ENCODE measurements at regions not wholly inside any gene's neighbourhood (a gene's known extent, or its start where the extent isn't known, plus 50 kb on each side); places are given as distances from the start of the nearest gene placed in this dataset.

DNA sequence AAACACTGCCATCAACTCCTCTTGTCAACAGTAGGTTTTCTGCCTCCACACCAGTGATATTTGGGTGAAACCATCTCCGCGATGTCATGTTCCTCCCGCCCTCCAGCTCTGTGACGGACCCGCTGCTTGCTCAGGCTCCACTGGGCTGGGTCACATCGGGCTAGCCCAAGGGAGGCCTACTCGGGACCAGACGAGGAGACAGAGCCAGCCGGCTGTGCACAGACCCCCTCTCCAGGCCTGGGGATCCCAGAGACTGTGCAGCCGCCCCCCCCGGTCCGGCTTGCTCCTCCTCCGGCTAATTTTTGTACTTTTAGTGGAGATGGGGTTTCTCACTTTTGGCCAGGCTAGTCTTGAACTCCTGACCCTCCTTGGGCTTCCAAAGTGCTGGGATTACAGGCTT is 202.4 kb upstream of the PRDM9 start:
- ChIA-PET CTCF (no interaction called here), POLR2A (ENCODE audit: unreplicated experiment) (no interaction called here)
- Histone ChIP-seq H3K9me3 (ENCODE audit: low read length) (no peaks in the 10 kb centered on the region), H3K4me2 (ENCODE audit: low read length) (no peak overlapping the region), H3K36me3 (ENCODE audit: low read depth, low read length) (no peaks in the 10 kb centered on the region), H3K27me3 (ENCODE audit: low read length) (no peaks in the 10 kb centered on the region), H2AFZ (ENCODE audit: low read length) (no peak overlapping the region), H3K9ac (ENCODE audit: low read length) (no peak overlapping the region), H3K4me1 (ENCODE audit: insufficient read depth, low read length) (no peaks in the 10 kb centered on the region), H3K79me2 (ENCODE audit: low read length) (no peaks in the 10 kb centered on the region), H3K9me2 (replicated peaks; ENCODE audit: low read length) (no peaks in the 10 kb centered on the region), H3K4me3 (ENCODE audit: low read length) (no peak overlapping the region), H3F3A (ENCODE audit: low read length, unreplicated experiment) (no peaks in the 10 kb centered on the region), H4K20me1 (ENCODE audit: low read length) (no peaks in the 10 kb centered on the region), H3K27ac (ENCODE audit: low read length) (no peak overlapping the region)
- ATAC-seq: no peak
- no TSS peak for BruUV-seq (replicated peaks)
- intact Hi-C loops (cut with micrococcal nuclease): no loop called here
- DNase-seq: no peak
- TF ChIP-seq, protein P1, sequence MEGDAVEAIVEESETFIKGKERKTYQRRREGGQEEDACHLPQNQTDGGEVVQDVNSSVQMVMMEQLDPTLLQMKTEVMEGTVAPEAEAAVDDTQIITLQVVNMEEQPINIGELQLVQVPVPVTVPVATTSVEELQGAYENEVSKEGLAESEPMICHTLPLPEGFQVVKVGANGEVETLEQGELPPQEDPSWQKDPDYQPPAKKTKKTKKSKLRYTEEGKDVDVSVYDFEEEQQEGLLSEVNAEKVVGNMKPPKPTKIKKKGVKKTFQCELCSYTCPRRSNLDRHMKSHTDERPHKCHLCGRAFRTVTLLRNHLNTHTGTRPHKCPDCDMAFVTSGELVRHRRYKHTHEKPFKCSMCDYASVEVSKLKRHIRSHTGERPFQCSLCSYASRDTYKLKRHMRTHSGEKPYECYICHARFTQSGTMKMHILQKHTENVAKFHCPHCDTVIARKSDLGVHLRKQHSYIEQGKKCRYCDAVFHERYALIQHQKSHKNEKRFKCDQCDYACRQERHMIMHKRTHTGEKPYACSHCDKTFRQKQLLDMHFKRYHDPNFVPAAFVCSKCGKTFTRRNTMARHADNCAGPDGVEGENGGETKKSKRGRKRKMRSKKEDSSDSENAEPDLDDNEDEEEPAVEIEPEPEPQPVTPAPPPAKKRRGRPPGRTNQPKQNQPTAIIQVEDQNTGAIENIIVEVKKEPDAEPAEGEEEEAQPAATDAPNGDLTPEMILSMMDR (conservative IDR thresholded peaks at IDR 0.05; ENCODE audit: low read depth, low read length): no peak
- TF ChIP-seq EZH2 (IDR thresholded peaks at IDR 0.05; ENCODE audit: low read length, unreplicated experiment) (no peak), EZH2phosphoT487 (IDR thresholded peaks at IDR 0.05; ENCODE audit: borderline replicate concordance, low read length) (no peak)

DNA sequence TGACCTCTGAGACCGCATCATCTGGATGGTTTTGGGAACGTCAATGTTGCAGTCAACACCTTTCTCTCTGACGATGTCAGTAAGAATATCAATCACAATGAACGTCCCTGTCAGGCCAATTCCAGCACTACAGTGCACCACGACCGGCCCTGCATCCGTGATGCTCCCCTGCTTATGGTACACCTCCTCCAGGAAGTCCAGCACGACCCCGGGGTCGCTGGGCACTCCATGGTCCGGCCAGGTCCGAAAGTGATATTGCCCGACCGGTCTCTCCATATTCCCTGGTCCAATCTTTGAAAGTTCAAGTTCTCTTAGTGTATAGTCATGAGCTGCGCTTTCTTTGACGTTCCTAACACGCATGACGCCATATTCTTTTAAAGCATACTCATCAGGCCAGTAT is 203.6 kb upstream of the PRDM9 start:
- DNase-seq (no peak), ATAC-seq (no peak)
- CTCF ChIA-PET: no interaction called here
- no peak for TF ChIP-seq EZH2phosphoT487 (IDR thresholded peaks at IDR 0.05; ENCODE audit: borderline replicate concordance, low read length)
- TF ChIP-seq, protein P1 (conservative IDR thresholded peaks at IDR 0.05; ENCODE audit: low read depth, low read length): no peak
- no peak for TF ChIP-seq EZH2 (IDR thresholded peaks at IDR 0.05; ENCODE audit: low read length, unreplicated experiment)
- no peak overlapping the region for H3K9ac ChIP-seq (ENCODE audit: low read length)
- H3K9me2 ChIP-seq (replicated peaks; ENCODE audit: low read length): no peaks in the 10 kb centered on the region
- BruUV-seq (replicated peaks): no TSS peak
- H3K79me2 ChIP-seq (ENCODE audit: low read length): no peaks in the 10 kb centered on the region
- POLR2A ChIA-PET (ENCODE audit: unreplicated experiment): no interaction called here
- H3K4me3 ChIP-seq (ENCODE audit: low read length): no peak overlapping the region
- H3K4me1 ChIP-seq (ENCODE audit: insufficient read depth, low read length): no peaks in the 10 kb centered on the region
- no peaks in the 10 kb centered on the region for H3K27me3 ChIP-seq (ENCODE audit: low read length)
- H3K9me3 ChIP-seq (ENCODE audit: low read length): no peaks in the 10 kb centered on the region
- H4K20me1 ChIP-seq (ENCODE audit: low read length): no peaks in the 10 kb centered on the region
- intact Hi-C loops (cut with micrococcal nuclease): no loop called here
- H3K27ac ChIP-seq (ENCODE audit: low read length): no peak overlapping the region
- H3K36me3 ChIP-seq (ENCODE audit: low read depth, low read length): no peaks in the 10 kb centered on the region
- no peak overlapping the region for H2AFZ ChIP-seq (ENCODE audit: low read length)
- H3F3A ChIP-seq (ENCODE audit: low read length, unreplicated experiment): no peaks in the 10 kb centered on the region
- H3K4me2 ChIP-seq (ENCODE audit: low read length): no peak overlapping the region

DNA sequence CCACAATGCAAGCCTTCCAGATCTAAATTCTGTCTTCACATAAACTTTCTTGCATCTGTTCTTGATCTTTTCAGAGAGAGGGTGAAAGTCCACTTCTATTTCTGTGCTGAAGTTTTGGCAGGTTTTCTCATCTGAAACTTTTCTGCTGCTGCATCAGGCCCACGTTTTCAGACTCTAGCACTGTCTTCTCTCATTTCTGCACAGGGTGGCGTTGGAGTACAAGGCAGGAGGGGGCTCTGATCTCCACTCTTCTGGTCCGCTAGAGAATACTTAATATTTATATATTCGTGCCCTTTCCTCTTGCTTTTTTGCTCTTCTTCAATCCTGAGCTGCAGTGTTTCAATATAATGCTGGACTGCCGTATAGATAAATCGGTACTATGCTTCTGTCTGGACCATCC is 204.0 kb upstream of the PRDM9 start:
- DNase-seq (no peak), ATAC-seq (no peak)
- no peak overlapping the region for H3K4me3 ChIP-seq (ENCODE audit: low read length)
- POLR2A ChIA-PET (ENCODE audit: unreplicated experiment): no interaction called here
- H3F3A ChIP-seq (ENCODE audit: low read length, unreplicated experiment): no peaks in the 10 kb centered on the region
- H3K4me2 ChIP-seq (ENCODE audit: low read length): no peak overlapping the region
- BruUV-seq (replicated peaks): no TSS peak
- CTCF ChIA-PET: no interaction called here
- intact Hi-C loops (cut with micrococcal nuclease): no loop called here
- no peaks in the 10 kb centered on the region for H3K9me3 ChIP-seq (ENCODE audit: low read length)
- H3K36me3 ChIP-seq (ENCODE audit: low read depth, low read length): no peaks in the 10 kb centered on the region
- no peaks in the 10 kb centered on the region for H3K9me2 ChIP-seq (replicated peaks; ENCODE audit: low read length)
- no peak overlapping the region for H3K27ac ChIP-seq (ENCODE audit: low read length)
- H4K20me1 ChIP-seq (ENCODE audit: low read length): no peaks in the 10 kb centered on the region
- H3K9ac ChIP-seq (ENCODE audit: low read length): no peak overlapping the region
- H3K79me2 ChIP-seq (ENCODE audit: low read length): no peaks in the 10 kb centered on the region
- TF ChIP-seq, protein P1 (conservative IDR thresholded peaks at IDR 0.05; ENCODE audit: low read depth, low read length): 0 out of 2 replicates have a peak, but pooled peaks have one; percentile 26
- no peak for TF ChIP-seq EZH2 (IDR thresholded peaks at IDR 0.05; ENCODE audit: low read length, unreplicated experiment)
- H3K27me3 ChIP-seq (ENCODE audit: low read length): no peaks in the 10 kb centered on the region
- H3K4me1 ChIP-seq (ENCODE audit: insufficient read depth, low read length): no peaks in the 10 kb centered on the region
- H2AFZ ChIP-seq (ENCODE audit: low read length): no peak overlapping the region

All from PC-3 (cell line).